ENCODE measurements at regions not wholly inside any gene's neighbourhood (a gene's known extent, or its start where the extent isn't known, plus 50 kb on each side); places are given as distances from the start of the nearest gene placed in this dataset.

GRCh38 chr15:95290176-95290974 lies 1040.1 kb upstream of the NR2F2 start:
- no peak for DNase-seq
- Mint-ChIP-seq H3K27me3 (ENCODE audit: low read depth in 3 of 3) (peaks cover 16 to 42% (median 18%) of the 10 kb centered on the region in 3 donors), H3K27ac (no peak overlapping the region)

GRCh38 chr15:95291898-95292472 lies 1038.5 kb upstream of the NR2F2 start:
- H3K4me1 Mint-ChIP-seq: no peaks in the 10 kb centered on the region

More at GRCh38 chr15:95290176-95290974, 1040.1 kb upstream of the NR2F2 start:
- Mint-ChIP-seq H3K36me3 (no peaks in the 10 kb centered on the region), H3K4me3 (no peak overlapping the region), H3K4me1 (peaks cover 4% of the 10 kb centered on the region in 2 donors), H3K9me3 (no peaks in the 10 kb centered on the region)

GRCh38 chr15:95292785-95293450 lies 1037.6 kb upstream of the NR2F2 start:
- no peaks in the 10 kb centered on the region for H3K9me3 Mint-ChIP-seq
- no peaks in the 10 kb centered on the region for H3K36me3 Mint-ChIP-seq
- no peak for DNase-seq
- peaks cover 16 to 39% (median 22%) of the 10 kb centered on the region in 3 donors for H3K27me3 Mint-ChIP-seq (ENCODE audit: low read depth in 3 of 3)
- no peak overlapping the region for H3K4me3 Mint-ChIP-seq
- no peaks in the 10 kb centered on the region for H3K4me1 Mint-ChIP-seq
- no peak overlapping the region for H3K27ac Mint-ChIP-seq

More at GRCh38 chr15:95291898-95292472, 1038.5 kb upstream of the NR2F2 start:
- Mint-ChIP-seq H3K9me3 (no peaks in the 10 kb centered on the region), H3K27me3 (ENCODE audit: low read depth in 3 of 3) (peaks cover 15 to 42% (median 25%) of the 10 kb centered on the region in 3 donors), H3K36me3 (no peaks in the 10 kb centered on the region), H3K4me3 (no peak overlapping the region), H3K27ac (no peak overlapping the region)
- DNase-seq: peak in 2 of 3 donors; percentile 21 to 30

GRCh38 chr15:95293456-95294031 lies 1037.0 kb upstream of the NR2F2 start:
- Mint-ChIP-seq H3K4me3 (no peak overlapping the region), H3K27me3 (ENCODE audit: low read depth in 3 of 3) (peaks cover 14 to 36% (median 24%) of the 10 kb centered on the region in 3 donors), H3K4me1 (peaks cover 3 to 4% of the 10 kb centered on the region in 2 donors), H3K36me3 (no peaks in the 10 kb centered on the region), H3K9me3 (no peaks in the 10 kb centered on the region), H3K27ac (no peak overlapping the region)
- no peak for DNase-seq

- peaks cover 17 to 31% (median 27%) of the 10 kb centered on the region in 3 donors for H3K27me3 Mint-ChIP-seq (ENCODE audit: low read depth in 3 of 3)
- no peak overlapping the region for H3K4me3 Mint-ChIP-seq
- no peak for DNase-seq
- peaks cover 7 to 9% of the 10 kb centered on the region in 2 donors for H3K4me1 Mint-ChIP-seq
- no peaks in the 10 kb centered on the region for H3K9me3 Mint-ChIP-seq
- H3K27ac Mint-ChIP-seq: no peak overlapping the region
- no peaks in the 10 kb centered on the region for H3K36me3 Mint-ChIP-seq
These were observed 1035.1 kb upstream of the NR2F2 start for GRCh38 chr15:95295363-95295762.

GRCh38 chr15:95295896-95296625 lies 1034.4 kb upstream of the NR2F2 start:
- Mint-ChIP-seq H3K9me3 (no peaks in the 10 kb centered on the region), H3K4me3 (no peak overlapping the region), H3K36me3 (no peaks in the 10 kb centered on the region), H3K27me3 (ENCODE audit: low read depth in 3 of 3) (peaks cover 17 to 30% (median 27%) of the 10 kb centered on the region in 3 donors), H3K4me1 (peaks cover 7 to 9% of the 10 kb centered on the region in 2 donors), H3K27ac (no peak overlapping the region)
- DNase-seq: no peak

- Mint-ChIP-seq H3K36me3 (peaks cover 0 to 4% (median 0%) of the 10 kb centered on the region in 3 donors), H3K27ac (no peak overlapping the region), H3K9me3 (peaks cover 0 to 2% (median 0%) of the 10 kb centered on the region in 6 donors), H3K4me1 (peaks cover 8 to 9% of the 10 kb centered on the region in 2 donors), H3K4me3 (no peak overlapping the region), H3K27me3 (ENCODE audit: low read depth in 3 of 3) (peaks cover 19 to 33% (median 29%) of the 10 kb centered on the region in 3 donors)
- DNase-seq: no peak
These were observed 1033.9 kb upstream of the NR2F2 start for GRCh38 chr15:95296643-95297042.

GRCh38 chr15:95298729-95299128 lies 1031.8 kb upstream of the NR2F2 start:
- peaks cover 13 to 17% of the 10 kb centered on the region in 2 donors for H3K4me1 Mint-ChIP-seq
- peak; percentile 22 to 32 (median 27) for DNase-seq
- peaks cover 0 to 4% (median 0%) of the 10 kb centered on the region in 6 donors for H3K9me3 Mint-ChIP-seq
- no peak overlapping the region for H3K27ac Mint-ChIP-seq
- peaks cover 0 to 4% (median 0%) of the 10 kb centered on the region in 3 donors for H3K36me3 Mint-ChIP-seq
- peak overlapping the region in 2 of 5 donors; percentile 9 to 67 for H3K4me3 Mint-ChIP-seq
- peaks cover 19 to 36% (median 34%) of the 10 kb centered on the region in 3 donors for H3K27me3 Mint-ChIP-seq (ENCODE audit: low read depth in 3 of 3)

GRCh38 chr15:95300958-95301357 lies 1029.5 kb upstream of the NR2F2 start:
- Mint-ChIP-seq H3K9me3 (peaks cover 0 to 4% (median 0%) of the 10 kb centered on the region in 6 donors), H3K36me3 (peaks cover 0 to 4% (median 0%) of the 10 kb centered on the region in 3 donors), H3K4me3 (no peak overlapping the region), H3K4me1 (peaks cover 23 to 31% of the 10 kb centered on the region in 2 donors), H3K27ac (no peak overlapping the region), H3K27me3 (ENCODE audit: low read depth in 3 of 3) (peaks cover 26 to 30% (median 27%) of the 10 kb centered on the region in 3 donors)
- DNase-seq: no peak

GRCh38 chr15:95302206-95302605 lies 1028.3 kb upstream of the NR2F2 start:
- Mint-ChIP-seq H3K4me3 (no peak overlapping the region), H3K27ac (no peak overlapping the region), H3K27me3 (ENCODE audit: low read depth in 3 of 3) (peaks cover 24 to 29% (median 25%) of the 10 kb centered on the region in 3 donors), H3K4me1 (peaks cover 23 to 31% of the 10 kb centered on the region in 2 donors), H3K36me3 (peaks cover 0 to 4% (median 0%) of the 10 kb centered on the region in 3 donors), H3K9me3 (peaks cover 0 to 4% (median 0%) of the 10 kb centered on the region in 6 donors)
- peak in 1 of 3 donors; percentile 5 for DNase-seq

GRCh38 chr15:95302809-95303208 lies 1027.7 kb upstream of the NR2F2 start:
- H3K4me3 Mint-ChIP-seq: no peak overlapping the region
- peaks cover 0 to 4% (median 0%) of the 10 kb centered on the region in 6 donors for H3K9me3 Mint-ChIP-seq
- H3K4me1 Mint-ChIP-seq: peaks cover 23 to 31% of the 10 kb centered on the region in 2 donors
- no peak for DNase-seq
- H3K27me3 Mint-ChIP-seq (ENCODE audit: low read depth in 3 of 3): peaks cover 24 to 25% (median 24%) of the 10 kb centered on the region in 3 donors
- peaks cover 0 to 4% (median 0%) of the 10 kb centered on the region in 3 donors for H3K36me3 Mint-ChIP-seq
- no peak overlapping the region for H3K27ac Mint-ChIP-seq

- Mint-ChIP-seq H3K4me3 (peak overlapping the region in 2 of 5 donors; percentile 26 to 65), H3K27ac (no peak overlapping the region), H3K36me3 (peaks cover 0 to 4% (median 0%) of the 10 kb centered on the region in 3 donors), H3K27me3 (ENCODE audit: low read depth in 3 of 3) (peaks cover 21 to 24% (median 22%) of the 10 kb centered on the region in 3 donors), H3K9me3 (peaks cover 0 to 4% (median 0%) of the 10 kb centered on the region in 6 donors), H3K4me1 (peaks cover 18 to 26% of the 10 kb centered on the region in 2 donors)
- no peak for DNase-seq
These were observed 1026.8 kb upstream of the NR2F2 start for GRCh38 chr15:95303713-95304112.

All from immature natural killer cell (primary cell).